Memory B cell (primary cell): ENCODE measurements at regions not wholly inside any gene's neighbourhood (a gene's known extent, or its start where the extent isn't known, plus 50 kb on each side); places are given as distances from the start of the nearest gene placed in this dataset.
A peak's percentile ranks its signal among the peaks of the same experiment; 100 is the strongest.
"Not testable (repeated sequence)": the region's sequence is repeated elsewhere in the genome, so short reads cannot be mapped to it uniquely, and the experiment has no call there.

Experiments
- ATAC-seq: fragments of 150-1000 bp; cut with Tn5 transposase; 2 replicates; pipeline ENCODE4 v1.10.0; 2021; ENCODE audit warnings: low read depth, mild to moderate bottlenecking, moderate library complexity
- DNase-seq, 2 donors: peaks; one replicate each; pipeline ENCODE4 v3.0.0; 2022; ENCODE audit warnings: low spot score in 2 of 2
- H3K27ac Mint-ChIP-seq: one replicate; pipeline ENCODE4 v1.8.0; 2022; ENCODE audit warnings: mild to moderate bottlenecking, moderate library complexity, mixed read lengths
- H3K27me3 Mint-ChIP-seq: one replicate; pipeline ENCODE4 v1.8.0; 2022; ENCODE audit warnings: mixed read lengths
- H3K36me3 Mint-ChIP-seq: one replicate; pipeline ENCODE4 v1.8.0; 2022; ENCODE audit warnings: mild to moderate bottlenecking, mixed read lengths
- H3K4me1 Mint-ChIP-seq: one replicate; pipeline ENCODE4 v1.8.0; 2022; ENCODE audit warnings: mixed read lengths
- H3K4me3 Mint-ChIP-seq: one replicate; pipeline ENCODE4 v1.8.0; 2022; ENCODE audit warnings: mild to moderate bottlenecking, moderate library complexity, mixed read lengths
- H3K9me3 Mint-ChIP-seq: one replicate; pipeline ENCODE4 v1.8.0; 2022; ENCODE audit warnings: mixed read lengths

GRCh38 chr13:97544971-97545499, 111.1 kb downstream of the RAP2A start:
- not testable (repeated sequence) for H3K9me3 Mint-ChIP-seq, H3K27ac Mint-ChIP-seq, H3K4me3 Mint-ChIP-seq, H3K4me1 Mint-ChIP-seq, DNase-seq, H3K27me3 Mint-ChIP-seq, H3K36me3 Mint-ChIP-seq, ATAC-seq

- Mint-ChIP-seq H3K36me3 (no peaks in the 10 kb centered on the region), H3K27ac (no peak overlapping the region), H3K4me3 (no peak overlapping the region), H3K9me3 (no peaks in the 10 kb centered on the region), H3K4me1 (peaks cover 2% of the 10 kb centered on the region), H3K27me3 (peaks cover 4% of the 10 kb centered on the region)
- ATAC-seq: peak; percentile 46
- DNase-seq: no peak
Observed at GRCh38 chr13:97548138-97548537, 114.2 kb downstream of the RAP2A start.

GRCh38 chr13:97548711-97549110, 114.7 kb downstream of the RAP2A start:
- no peak overlapping the region for H3K4me3 Mint-ChIP-seq
- ATAC-seq (no peak), DNase-seq (no peak)
- no peaks in the 10 kb centered on the region for H3K9me3 Mint-ChIP-seq
- peaks cover 2% of the 10 kb centered on the region for H3K4me1 Mint-ChIP-seq
- peaks cover 3% of the 10 kb centered on the region for H3K27me3 Mint-ChIP-seq
- H3K36me3 Mint-ChIP-seq: no peaks in the 10 kb centered on the region
- no peak overlapping the region for H3K27ac Mint-ChIP-seq

GRCh38 chr13:97549201-97549600, 115.2 kb downstream of the RAP2A start:
- ATAC-seq: no peak
- no peaks in the 10 kb centered on the region for H3K9me3 Mint-ChIP-seq
- no peaks in the 10 kb centered on the region for H3K36me3 Mint-ChIP-seq
- H3K27me3 Mint-ChIP-seq: peaks cover 3% of the 10 kb centered on the region
- H3K4me3 Mint-ChIP-seq: no peak overlapping the region
- H3K27ac Mint-ChIP-seq: no peak overlapping the region
- peaks cover 2% of the 10 kb centered on the region for H3K4me1 Mint-ChIP-seq
- DNase-seq: no peak

- peaks cover 1% of the 10 kb centered on the region for H3K27me3 Mint-ChIP-seq
- no peaks in the 10 kb centered on the region for H3K9me3 Mint-ChIP-seq
- no peak overlapping the region for H3K4me3 Mint-ChIP-seq
- DNase-seq (no peak), ATAC-seq (no peak)
- no peaks in the 10 kb centered on the region for H3K36me3 Mint-ChIP-seq
- H3K27ac Mint-ChIP-seq: no peak overlapping the region
- H3K4me1 Mint-ChIP-seq: no peaks in the 10 kb centered on the region
Observed at GRCh38 chr13:97554496-97554895, 120.5 kb downstream of the RAP2A start.

GRCh38 chr13:97555034-97555433, 121.1 kb downstream of the RAP2A start:
- DNase-seq: no peak
- Mint-ChIP-seq H3K27me3 (peaks cover 1% of the 10 kb centered on the region), H3K9me3 (no peaks in the 10 kb centered on the region), H3K4me3 (no peak overlapping the region), H3K4me1 (no peaks in the 10 kb centered on the region), H3K27ac (no peak overlapping the region), H3K36me3 (no peaks in the 10 kb centered on the region)
- ATAC-seq: no peak

GRCh38 chr13:97559030-97559429, 125.1 kb downstream of the RAP2A start:
- peaks cover 4% of the 10 kb centered on the region for H3K27me3 Mint-ChIP-seq
- no peaks in the 10 kb centered on the region for H3K9me3 Mint-ChIP-seq
- H3K4me3 Mint-ChIP-seq: no peak overlapping the region
- no peak overlapping the region for H3K27ac Mint-ChIP-seq
- DNase-seq: no peak
- H3K4me1 Mint-ChIP-seq: peaks cover 3% of the 10 kb centered on the region
- no peak for ATAC-seq
- no peaks in the 10 kb centered on the region for H3K36me3 Mint-ChIP-seq

- no peaks in the 10 kb centered on the region for H3K9me3 Mint-ChIP-seq
- ATAC-seq (no peak), DNase-seq (no peak)
- no peak overlapping the region for H3K27ac Mint-ChIP-seq
- H3K4me3 Mint-ChIP-seq: no peak overlapping the region
- peaks cover 3% of the 10 kb centered on the region for H3K4me1 Mint-ChIP-seq
- H3K36me3 Mint-ChIP-seq: no peaks in the 10 kb centered on the region
- H3K27me3 Mint-ChIP-seq: peaks cover 6% of the 10 kb centered on the region
Observed at GRCh38 chr13:97559981-97560380, 126.0 kb downstream of the RAP2A start.

GRCh38 chr13:97561182-97561581, 127.2 kb downstream of the RAP2A start:
- DNase-seq (no peak), ATAC-seq (no peak)
- Mint-ChIP-seq H3K27ac (no peak overlapping the region), H3K27me3 (peaks cover 8% of the 10 kb centered on the region), H3K36me3 (no peaks in the 10 kb centered on the region), H3K4me1 (peaks cover 3% of the 10 kb centered on the region), H3K4me3 (no peak overlapping the region), H3K9me3 (no peaks in the 10 kb centered on the region)

- H3K4me1 Mint-ChIP-seq: peaks cover 3% of the 10 kb centered on the region
- H3K9me3 Mint-ChIP-seq: no peaks in the 10 kb centered on the region
- no peaks in the 10 kb centered on the region for H3K36me3 Mint-ChIP-seq
- no peak overlapping the region for H3K27ac Mint-ChIP-seq
- H3K27me3 Mint-ChIP-seq: peaks cover 8% of the 10 kb centered on the region
- ATAC-seq (no peak), DNase-seq (no peak)
- H3K4me3 Mint-ChIP-seq: no peak overlapping the region
Observed at GRCh38 chr13:97562962-97563361, 129.0 kb downstream of the RAP2A start.

GRCh38 chr13:97564956-97565355, 131.0 kb downstream of the RAP2A start:
- Mint-ChIP-seq H3K4me1 (peaks cover 3% of the 10 kb centered on the region), H3K9me3 (no peaks in the 10 kb centered on the region), H3K27me3 (peaks cover 11% of the 10 kb centered on the region), H3K36me3 (no peaks in the 10 kb centered on the region), H3K27ac (no peak overlapping the region), H3K4me3 (no peak overlapping the region)
- DNase-seq: no peak
- no peak for ATAC-seq

GRCh38 chr13:97565906-97566305, 131.9 kb downstream of the RAP2A start:
- Mint-ChIP-seq H3K27me3 (peaks cover 11% of the 10 kb centered on the region), H3K36me3 (no peaks in the 10 kb centered on the region), H3K4me3 (no peak overlapping the region), H3K4me1 (peaks cover 3% of the 10 kb centered on the region), H3K27ac (no peak overlapping the region), H3K9me3 (no peaks in the 10 kb centered on the region)
- no peak for ATAC-seq
- DNase-seq: no peak

- H3K9me3 Mint-ChIP-seq: no peaks in the 10 kb centered on the region
- H3K27me3 Mint-ChIP-seq: peaks cover 11% of the 10 kb centered on the region
- H3K4me3 Mint-ChIP-seq: no peak overlapping the region
- no peak overlapping the region for H3K27ac Mint-ChIP-seq
- no peaks in the 10 kb centered on the region for H3K36me3 Mint-ChIP-seq
- DNase-seq (no peak), ATAC-seq (no peak)
- H3K4me1 Mint-ChIP-seq: no peaks in the 10 kb centered on the region
Observed at GRCh38 chr13:97566907-97567306, 132.9 kb downstream of the RAP2A start.

- peaks cover 11% of the 10 kb centered on the region for H3K27me3 Mint-ChIP-seq
- no peak overlapping the region for H3K4me3 Mint-ChIP-seq
- no peaks in the 10 kb centered on the region for H3K4me1 Mint-ChIP-seq
- DNase-seq: no peak
- no peak for ATAC-seq
- no peaks in the 10 kb centered on the region for H3K9me3 Mint-ChIP-seq
- H3K36me3 Mint-ChIP-seq: no peaks in the 10 kb centered on the region
- H3K27ac Mint-ChIP-seq: no peak overlapping the region
Observed at GRCh38 chr13:97567510-97568243, 133.7 kb downstream of the RAP2A start.

- no peaks in the 10 kb centered on the region for H3K9me3 Mint-ChIP-seq
- no peak for DNase-seq
- H3K4me1 Mint-ChIP-seq: no peaks in the 10 kb centered on the region
- H3K36me3 Mint-ChIP-seq: no peaks in the 10 kb centered on the region
- no peak overlapping the region for H3K27ac Mint-ChIP-seq
- no peak for ATAC-seq
- peaks cover 8% of the 10 kb centered on the region for H3K27me3 Mint-ChIP-seq
- no peak overlapping the region for H3K4me3 Mint-ChIP-seq
Observed at GRCh38 chr13:97568850-97569249, 134.9 kb downstream of the RAP2A start.
